ENCODE measurements at regions not wholly inside any gene's neighbourhood (a gene's known extent, or its start where the extent isn't known, plus 50 kb on each side); places are given as distances from the start of the nearest gene placed in this dataset.

DNA sequence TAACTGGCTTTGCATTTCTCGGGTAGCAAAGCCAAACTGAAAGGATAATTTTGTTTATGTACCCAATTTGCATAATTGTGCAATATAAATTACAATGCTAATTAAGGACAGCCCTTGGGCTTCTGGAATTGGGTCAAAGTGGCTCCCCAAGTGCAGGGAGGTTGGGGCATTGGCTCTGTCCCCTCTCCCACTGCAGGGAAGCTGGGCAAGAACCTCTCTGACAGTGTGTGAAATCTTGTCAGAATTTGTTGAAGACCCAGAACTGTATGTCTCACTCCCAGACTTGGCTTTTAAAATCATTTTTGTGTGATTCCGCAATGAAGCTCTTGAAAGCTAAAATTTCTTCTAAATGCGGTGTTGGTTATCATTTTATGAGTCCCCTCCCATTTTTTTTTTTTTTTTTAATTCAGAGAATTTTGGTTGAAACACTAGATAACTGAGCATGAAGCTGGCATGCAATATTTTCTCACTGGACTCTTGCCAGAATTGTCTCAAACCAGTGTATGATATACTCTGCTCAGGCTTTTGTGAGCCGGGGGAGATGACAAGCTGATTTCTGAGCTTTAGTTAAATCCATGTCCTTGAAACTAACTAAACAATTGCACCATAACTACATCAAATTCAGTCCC is 878.9 kb upstream of the CXADR start:
- DNase-seq: peak in 2 of 3 donors; percentile 40 to 72

DNA sequence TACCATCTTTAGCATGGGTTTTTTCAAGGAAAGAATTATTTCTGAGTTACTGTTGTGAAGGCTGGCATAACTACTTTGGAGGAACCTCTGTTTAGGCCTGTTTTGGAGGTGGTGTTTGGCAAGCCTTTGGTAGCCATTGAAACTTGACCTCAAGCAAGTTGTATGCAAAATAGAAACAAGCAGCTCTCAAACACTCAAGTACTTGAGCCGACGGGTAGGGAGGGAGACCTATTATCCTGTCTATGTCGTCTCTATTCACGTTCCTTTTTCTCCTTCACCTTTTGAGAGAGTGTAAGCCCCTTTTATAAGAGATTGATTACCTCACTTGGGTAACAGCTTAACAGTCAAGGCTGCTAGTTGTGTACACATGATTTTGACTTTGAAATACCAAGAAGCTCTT is 878.3 kb upstream of the CXADR start:
- no peak for DNase-seq

DNA sequence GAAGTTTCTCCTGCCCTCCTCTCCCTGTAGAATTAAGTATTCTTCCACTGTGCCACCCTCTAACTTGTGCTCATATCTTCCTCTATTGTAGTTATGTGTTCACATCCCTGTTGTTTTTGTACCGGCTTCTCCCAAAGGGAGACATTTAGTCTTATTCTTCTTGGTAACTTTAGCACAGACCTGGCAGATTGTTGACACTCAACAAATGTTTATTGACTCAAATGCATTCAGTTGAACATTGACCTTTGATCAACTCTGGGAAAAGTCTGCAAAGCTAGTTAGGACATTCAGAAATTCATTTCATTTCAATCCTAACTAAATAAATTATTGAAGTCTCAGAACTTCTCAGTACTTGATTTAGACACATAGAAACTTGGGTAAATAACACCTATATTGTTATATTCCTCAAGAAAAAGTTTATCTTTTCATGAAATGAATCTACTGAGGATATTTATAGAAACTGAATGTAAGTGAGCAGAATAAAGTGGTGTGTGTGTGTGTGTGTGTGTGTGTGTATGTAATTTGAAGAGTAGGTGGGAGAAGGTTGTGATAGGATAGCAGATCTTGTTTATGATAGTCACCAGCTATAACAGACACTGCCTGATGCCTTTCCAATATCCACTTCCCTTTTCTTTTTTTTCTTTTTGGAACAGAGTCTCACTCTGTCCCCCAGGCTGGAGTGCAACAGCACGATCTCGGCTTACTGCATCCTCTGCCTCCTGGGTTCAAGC is 872.4 kb upstream of the CXADR start:
- DNase-seq: no peak

DNA sequence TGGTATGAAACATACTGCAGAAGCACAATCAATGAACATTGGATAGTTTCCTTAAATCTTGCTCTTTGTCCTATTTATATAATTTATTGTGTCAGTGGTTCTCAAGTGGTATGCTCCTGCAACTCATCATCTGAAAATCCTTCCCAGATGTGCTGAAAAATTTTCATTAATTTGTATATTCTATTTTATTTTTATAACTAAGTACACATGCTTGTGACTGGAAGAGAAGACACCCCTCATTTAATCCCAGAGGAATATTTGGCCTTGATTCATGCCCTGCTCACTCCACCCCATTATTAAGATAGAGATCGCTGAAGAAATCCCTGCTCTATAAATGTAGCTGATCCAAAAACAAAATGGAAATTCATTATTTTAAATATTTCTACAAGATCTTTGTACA is 870.5 kb upstream of the CXADR start:
- DNase-seq: peak in 1 of 3 donors; percentile 63

DNA sequence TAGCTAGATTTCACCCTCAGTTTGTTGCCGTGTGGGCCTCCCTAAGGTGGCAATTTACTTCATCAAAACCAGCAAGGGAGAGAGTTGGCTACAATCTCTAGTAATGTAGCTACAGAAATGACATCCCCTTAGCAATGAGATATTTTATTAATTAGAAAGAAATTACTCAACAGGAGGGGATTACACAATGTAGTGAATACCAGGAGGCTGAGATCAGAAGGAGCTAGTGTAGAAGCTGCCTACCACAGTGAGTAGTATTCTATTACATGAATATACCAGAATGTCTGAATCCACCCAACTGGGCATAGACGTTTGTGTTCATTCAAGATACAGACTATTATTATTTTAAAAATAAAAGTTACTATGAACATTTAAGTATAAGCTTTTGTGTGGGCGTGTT is 868.2 kb upstream of the CXADR start:
- no peak for DNase-seq

DNA sequence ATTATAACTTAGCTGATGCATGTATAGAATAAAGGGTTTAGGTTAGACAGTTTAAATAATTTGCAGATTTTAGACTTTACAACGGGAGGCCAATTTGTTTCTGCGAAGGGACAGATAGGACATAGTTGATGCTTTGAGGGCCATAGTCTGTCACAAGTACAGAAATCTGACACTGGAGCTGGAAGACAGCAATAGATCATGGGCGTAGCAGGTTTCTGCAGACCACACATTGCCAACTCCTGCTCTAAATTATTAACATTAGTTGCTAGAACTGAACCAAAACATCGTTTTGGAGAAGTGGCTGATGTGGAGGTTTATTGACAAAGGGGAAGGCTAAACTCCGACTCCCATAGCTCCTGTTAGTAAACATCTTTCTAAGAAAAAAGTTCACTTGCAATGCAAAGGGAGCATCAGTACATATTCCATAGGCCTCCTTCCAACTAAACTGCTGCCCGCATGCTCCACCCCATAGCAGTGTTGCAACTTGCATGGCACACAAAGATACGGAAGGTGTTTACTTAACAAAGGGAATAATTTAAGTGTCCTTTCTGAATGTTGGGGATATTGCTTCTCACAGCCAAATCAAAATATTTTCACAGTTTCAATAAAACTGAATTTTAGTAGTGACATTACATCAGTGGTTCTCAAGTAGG is 862.0 kb upstream of the CXADR start:
- no peak for DNase-seq

DNA sequence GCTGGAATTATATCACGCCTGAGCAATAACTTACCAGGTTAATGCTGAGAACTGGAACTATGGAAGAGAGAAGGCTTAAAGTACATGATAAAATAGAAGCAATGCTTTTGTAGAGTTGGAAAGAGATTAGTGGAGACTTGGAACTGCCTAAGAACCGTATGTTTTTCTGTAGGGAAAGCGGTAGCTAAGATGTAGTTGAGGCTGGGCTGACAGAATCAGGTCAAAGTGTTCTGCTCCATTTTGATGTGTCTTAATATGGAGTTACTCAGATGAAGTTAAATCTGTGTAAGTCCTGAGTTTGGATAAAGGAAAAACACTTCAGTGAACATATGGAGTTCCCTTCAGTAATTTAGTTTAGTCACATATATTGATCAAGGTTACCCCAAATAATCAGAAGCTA is 860.9 kb upstream of the CXADR start:
- no peak for DNase-seq

DNA sequence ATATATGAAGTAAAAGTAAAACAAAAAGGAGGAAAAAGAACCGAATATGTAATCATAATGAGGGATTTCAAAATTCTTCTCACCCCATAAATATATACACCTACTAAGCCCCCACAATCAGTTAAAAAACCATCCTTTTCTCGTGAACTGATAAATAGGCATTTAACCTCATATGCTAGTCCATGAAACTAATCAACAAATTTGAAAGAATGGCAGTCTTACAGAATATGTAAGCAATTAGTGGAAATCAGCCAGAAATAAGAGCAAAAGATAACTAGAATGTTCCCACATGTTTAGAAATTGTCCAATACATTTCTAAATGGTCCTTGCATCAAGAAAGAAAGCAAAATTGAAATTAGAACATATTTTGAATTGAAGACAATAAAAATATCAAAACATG is 849.4 kb upstream of the CXADR start:
- DNase-seq: peak in 2 of 3 donors; percentile 30 to 49

DNA sequence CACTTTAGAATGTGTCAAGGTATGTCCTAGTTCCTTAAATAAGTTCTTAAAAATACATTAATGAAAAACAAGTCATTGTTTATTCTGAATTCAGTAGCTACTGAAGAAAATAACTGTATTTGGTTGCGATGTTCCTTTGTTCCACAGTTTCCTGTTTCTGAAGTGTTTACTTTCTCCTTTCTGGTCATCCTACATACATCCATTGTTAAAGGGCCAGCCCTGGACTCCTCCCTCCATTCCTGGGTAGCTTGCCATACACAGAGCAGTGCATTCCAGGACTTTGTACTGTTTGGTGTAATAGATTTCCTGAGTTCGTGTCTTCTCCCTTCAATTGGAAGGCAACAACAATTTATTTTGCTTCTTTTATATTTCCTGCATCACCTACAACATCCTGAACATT is 845.4 kb upstream of the CXADR start:
- no peak for DNase-seq

DNA sequence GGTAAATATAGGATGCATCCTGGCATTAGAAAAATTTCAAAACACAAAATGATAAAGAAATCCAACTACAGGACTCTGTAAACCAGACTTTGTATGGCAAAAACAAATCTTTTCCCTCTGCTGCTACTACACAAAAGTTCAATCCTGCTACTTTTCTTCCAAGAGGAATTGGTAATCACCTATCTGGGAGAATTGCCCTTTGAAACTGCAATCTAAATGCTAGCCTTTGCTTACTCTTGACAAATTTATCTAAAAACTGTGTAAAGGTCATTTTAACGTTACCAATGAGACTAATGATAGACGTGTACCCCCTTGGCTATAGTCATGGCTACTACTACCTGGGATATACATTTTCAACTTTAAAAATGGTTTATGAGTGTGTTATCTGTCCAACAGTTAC is 837.9 kb upstream of the CXADR start:
- no peak for DNase-seq

DNA sequence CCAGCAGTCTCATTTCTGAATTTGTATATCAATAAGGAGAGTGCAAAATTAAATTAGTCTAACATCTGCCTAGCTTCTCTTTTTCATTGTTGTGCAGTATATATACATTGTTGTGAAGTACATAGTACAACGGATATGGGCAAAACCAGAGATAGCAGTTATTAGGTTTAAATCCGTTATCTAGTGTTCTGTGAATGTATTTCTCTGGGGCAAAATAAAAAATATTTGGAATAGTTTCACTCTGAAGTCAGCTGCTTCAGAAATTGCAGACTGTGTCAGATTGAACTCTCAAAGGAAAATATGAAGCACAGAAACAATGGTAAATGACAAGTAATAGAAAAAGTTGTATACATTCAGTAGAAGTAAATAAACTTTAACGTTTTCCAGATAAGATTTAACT is 836.5 kb upstream of the CXADR start:
- DNase-seq: peak in 2 of 3 donors; percentile 16 to 50

DNA sequence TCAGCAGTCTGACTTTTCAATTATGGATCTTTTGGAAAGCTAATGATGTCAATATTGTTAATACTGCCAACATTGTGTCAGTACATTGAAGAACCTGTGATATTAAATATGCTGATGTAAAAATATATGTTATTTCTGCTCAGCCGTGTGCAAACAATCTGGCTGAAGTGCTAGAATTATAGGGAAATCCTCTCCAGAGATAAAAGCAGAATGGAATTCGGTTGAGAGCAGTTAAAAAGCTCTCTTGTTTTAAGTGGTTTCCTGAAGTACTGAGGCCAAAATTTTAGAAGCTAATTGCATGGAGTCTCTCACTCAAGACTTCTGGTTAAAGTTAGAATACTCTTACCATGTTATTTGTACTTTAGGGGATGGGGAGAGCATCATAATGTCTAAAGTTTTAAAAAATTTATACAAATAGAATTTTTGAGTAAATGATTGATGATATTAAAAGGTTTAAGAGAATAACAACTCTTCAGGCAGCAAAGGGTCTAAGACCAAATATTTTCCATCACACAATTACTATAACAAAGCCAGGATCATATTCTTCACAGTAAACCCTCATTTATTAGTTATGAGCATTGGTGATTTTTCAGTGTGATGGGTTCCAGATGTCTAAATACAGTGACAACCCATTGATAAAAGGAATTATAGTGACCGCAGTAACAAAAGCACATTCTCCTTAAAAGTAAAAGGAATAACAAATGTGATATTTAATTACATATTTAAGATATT is 834.2 kb upstream of the CXADR start:
- peak in 2 of 3 donors; percentile 44 to 57 for DNase-seq

DNA sequence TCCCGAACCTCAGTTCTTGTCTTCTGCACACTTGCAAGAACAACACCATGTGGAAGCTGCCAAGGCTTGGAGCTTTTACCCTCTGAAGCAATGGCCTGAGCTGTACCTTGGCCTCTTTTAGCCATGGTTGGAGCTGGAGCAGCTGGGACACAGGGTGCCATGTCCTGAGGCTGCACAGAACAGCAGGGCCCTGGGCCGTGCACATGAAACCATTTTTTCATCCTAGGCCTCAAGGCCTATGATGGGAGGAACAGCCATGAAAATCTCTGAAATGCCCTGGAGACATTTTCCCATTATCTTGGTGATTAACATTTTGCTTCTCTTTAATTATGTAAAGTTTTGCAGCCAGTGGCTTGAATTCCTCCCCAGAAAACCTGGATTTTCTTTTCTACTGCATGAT is 817.8 kb upstream of the CXADR start:
- DNase-seq: no peak

DNA sequence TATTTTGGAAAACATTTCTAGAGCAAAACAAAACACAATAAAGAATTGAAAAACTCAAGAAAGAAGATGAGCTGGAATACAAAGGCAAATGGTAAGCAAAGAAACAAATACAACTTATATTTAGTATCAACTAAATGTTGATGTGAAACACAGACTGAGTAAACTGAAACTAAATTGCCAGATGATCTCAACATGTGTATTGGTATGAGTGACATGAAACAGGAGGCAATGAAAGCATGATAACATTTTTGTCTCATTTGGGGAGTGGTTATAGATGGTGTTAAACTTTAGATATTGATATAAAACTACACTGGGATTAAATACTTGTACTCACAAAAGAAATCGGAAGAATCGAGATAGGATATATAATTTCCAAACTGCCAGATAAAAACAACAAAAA is 805.6 kb upstream of the CXADR start:
- no peak for DNase-seq

DNA sequence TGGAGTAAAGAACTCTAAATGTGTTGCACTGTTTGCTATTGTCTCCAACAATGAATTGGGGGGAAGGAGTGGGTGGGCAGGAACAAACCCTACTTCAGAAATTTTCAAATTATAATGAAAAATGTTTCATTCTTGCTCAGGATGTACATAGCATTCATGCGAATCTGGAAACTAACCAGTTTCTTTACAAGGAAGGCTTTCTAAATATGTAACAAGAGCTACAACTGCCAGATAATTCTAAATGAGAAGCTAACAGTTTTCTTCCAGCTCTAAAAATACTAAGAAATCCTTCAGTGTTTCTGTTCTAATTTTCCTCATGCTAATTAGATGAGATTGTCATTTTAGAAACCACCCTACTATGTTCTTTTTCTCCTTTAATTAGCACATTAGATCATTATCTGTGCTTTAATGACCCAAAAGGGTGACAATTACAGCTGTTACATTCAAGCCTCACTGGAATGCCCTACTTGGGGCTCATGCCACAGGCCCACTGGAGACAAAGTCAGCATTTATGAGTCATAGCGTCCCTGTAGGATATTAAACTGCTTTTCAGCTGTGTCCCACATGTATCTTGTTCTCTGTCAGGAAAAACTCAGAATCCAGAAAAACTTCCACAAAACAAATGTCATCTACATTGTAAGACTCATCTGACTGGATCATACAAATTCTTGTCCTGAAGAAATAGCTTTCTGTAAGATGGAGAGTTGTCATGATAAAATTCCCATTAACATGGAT is 804.6 kb upstream of the CXADR start:
- DNase-seq: peak in 1 of 3 donors; percentile 52

DNA sequence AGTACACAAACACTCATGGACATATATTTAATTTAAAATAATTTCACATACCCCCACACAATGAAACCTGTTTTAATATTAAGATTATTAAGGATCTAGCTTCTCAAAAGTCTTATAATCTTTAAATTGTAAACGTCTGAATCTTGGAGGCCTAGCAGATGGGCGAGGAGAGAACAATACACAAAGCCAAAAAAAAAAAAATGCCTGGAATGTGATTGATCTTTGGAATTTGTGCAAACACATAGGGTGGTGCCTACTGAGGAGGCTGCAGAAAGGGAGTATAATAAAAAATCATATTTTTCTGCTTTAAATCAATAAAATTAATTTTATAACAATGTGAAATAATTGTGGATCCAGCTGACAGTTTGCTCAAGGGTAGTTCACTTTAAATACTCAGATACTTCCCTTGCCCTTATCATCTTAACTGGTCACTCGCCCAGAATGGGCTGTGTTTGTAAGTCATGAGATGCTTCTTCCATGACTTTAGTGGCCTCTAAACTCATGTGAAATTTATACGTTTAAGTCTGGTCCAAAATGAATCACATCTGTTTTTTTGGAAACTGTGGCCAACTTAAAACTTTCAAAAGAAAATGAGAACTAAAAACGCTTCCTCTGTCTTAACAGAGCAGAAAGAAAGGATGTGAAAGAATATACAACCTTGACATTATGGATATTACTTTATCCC is 802.8 kb upstream of the CXADR start:
- peak; percentile 75 to 89 (median 85) for DNase-seq

DNA sequence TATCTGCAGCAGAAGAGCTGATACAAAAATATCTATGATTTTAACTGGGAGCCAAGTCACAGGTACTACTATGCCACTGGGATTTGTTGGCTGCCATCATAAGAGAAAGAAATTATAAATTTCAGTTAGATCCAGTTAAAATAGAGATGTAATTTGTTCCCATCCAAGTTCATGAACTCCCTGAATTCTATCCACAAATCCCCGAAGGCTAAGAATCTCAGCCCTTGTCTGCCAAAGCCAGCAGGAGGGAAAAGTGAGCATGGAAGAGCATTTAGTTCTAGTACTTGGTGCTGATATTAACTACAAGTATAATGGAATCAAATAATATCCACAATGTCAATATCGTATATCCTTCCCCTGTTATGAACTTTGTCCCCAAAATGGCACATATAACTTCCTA is 801.1 kb upstream of the CXADR start:
- peak in 1 of 3 donors; percentile 44 for DNase-seq

DNA sequence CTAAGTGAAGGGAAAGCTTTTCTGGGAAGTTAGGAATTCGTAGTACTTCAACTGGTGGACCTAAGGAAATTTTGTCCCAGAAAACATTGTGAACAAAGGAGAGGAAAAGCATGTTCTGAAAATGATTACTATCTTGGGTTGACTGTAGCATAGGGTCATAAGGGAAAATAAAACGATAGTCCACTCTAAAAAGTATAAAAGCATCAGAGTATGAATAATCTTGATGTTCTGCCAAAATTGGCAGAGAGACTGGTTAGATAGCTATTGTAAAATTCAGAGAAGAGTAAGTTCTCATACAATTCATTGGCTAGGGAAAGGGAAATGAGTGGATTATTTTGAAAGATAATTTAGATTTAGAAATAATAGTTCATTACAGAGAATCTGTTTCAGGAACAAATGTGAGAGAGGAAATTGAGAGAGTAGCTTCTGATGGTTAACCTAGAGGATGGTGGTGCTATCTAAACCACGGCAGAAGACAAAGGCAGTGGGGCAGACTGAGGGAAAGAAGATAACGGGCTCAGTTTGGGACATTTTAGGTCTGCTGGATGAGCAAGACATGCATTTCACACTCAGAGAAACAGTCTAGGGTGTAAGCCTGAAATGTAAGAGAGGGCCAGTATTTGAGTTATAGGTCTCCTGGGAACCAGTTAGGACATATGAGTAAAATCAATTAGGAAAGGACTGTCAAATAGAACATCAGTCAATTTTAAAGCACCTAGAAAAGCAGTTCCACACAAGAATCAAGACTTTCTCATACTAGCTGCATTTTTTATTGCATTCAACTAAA is 799.3 kb upstream of the CXADR start:
- DNase-seq: no peak

DNA sequence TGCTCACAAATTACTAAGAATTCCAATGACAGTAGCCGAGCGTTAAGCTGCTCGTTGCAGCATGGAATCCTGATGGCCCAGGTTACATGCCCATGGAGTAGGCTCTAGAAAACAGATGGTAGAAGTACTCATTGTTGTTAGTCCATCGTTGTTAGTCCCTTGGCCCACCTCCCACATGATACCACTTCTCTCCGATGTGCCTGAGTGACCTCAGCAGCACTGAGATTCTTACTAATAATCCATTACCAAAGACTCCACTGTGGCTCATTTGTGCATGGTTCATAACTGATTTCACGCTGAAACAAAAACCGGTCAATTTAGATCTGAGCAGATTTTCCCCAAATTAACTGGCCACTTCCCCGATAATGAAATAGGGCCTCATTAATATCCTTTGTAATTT is 772.3 kb upstream of the CXADR start:
- no peak for DNase-seq

DNA sequence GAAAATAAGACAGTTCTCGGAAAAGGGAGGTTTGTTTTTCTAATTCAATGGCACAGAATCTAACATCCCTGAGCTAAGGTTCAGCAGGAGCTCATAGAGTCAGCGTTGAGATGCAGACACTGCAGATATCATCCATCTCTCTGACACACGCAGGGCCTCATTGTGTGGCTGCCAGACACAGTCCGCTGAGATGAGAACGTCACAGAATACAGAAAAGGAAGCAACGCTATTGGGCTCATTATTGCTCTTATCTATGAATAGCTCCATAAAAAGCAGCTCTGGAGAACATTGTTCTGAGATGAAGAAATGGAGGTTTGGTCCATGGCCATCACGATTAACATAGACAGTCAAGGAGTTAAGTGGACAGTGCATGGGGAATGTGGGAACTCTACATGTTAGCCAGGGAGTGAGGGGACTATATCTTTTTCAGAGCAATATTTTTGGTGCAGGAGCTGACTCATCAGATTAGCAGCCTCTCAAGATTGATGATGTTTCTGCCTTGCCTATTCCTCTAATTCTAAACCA is 771.6 kb upstream of the CXADR start:
- DNase-seq: peak; percentile 60 to 78 (median 71)
